ENCODE measurements at regions not wholly inside any gene's neighbourhood (a gene's known extent, or its start where the extent isn't known, plus 50 kb on each side); places are given as distances from the start of the nearest gene placed in this dataset.
"Not testable (repeated sequence)": the region's sequence is repeated elsewhere in the genome, so short reads cannot be mapped to it uniquely, and the experiment has no call there.

DNA sequence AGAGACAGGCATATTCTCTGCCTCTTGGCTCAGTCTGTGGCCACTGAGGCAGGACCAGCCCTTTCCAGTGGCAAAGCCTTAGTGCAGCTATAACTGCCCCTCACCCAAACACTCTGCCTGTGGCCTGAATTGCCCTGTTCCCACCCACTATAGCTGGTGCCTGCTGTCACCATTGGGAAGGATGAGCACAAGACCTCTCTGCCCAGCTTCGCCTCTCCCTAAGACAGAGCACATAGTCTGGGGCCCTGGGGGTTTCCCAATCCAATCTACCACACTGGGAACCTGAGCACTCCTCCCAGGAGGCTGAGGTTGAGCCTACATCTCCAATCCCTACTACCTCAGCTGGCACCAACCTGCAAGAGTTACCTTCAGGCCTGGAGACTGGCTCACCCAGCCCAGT is 670.4 kb downstream of the JRKL start:
- no peak for DNase-seq

DNA sequence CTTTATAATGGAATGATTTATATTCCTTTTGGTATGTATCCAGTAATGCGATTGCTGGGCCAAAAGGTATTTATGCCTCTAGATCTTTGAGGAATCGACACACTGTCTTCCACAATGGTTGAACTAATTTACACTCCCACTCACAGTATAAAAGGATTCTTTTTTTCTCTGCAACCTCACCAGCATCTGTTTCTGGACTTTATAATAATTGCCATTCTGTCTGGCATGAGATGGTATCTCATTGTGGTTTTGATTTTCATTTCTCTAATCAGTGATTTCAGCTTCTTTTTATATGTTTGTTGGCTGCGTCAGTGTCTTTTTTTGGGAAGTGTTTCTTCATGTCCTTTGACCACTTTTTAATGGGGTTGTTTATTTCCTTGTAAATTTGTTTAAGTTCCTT is 679.3 kb downstream of the JRKL start:
- no peak for DNase-seq

DNA sequence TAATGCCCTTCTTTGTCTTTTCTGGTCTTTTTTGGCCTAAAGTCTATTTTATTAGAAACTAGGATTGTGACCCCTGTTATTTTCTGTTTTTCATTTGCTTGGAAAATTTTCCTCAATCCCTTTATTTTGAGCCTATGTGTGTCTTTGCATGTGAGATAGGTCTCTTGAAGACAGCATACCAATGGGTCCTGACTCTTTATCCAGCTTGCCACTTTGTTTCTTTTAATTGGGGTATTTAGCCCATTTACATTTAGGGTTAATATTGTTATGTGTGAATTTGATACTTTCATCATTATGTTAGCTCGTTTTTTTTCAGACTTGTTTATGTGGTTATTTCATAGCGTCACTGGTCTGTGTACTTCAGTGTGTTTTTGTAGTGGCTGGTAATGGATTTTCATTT is 682.6 kb downstream of the JRKL start:
- DNase-seq: no peak

DNA sequence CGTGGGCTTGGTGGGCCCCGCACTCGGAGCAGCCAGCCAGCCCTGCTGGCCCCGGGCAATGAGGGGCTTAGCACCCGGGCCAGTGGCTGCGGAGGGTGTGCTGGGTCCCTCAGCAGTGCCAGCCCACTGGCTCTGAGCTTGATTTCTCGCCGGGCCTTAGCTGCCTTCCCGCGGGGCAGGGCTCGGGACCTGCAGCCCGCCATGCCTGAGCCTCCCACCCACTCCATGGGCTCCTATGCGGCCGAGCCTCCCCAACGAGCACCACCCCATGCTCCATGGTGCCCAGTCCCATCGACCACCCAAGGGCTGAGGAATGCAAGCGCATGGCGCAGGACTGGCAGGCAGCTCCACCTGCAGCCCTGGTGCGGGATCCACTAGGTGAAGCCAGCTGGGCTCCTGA is 686.9 kb downstream of the JRKL start:
- DNase-seq: not testable (repeated sequence)

DNA sequence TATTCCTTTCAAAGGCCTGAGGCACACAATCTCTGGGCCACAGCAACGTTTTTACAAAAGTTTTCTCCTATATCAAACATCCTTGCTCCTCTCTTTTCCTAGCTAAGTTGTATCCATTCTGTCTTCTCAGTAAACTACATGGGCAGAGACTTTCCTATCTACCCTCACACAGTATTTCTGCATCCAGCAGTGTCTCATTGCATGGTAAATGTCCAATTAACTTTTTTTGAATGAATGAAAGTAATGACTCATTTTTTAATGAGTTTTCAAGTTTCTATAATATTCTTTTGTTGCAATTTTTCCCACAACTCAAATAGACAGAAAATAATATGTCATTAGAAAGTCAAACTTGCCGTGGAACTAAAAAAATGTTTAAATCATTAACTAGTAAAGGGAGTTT is 688.6 kb downstream of the JRKL start:
- DNase-seq: no peak

DNA sequence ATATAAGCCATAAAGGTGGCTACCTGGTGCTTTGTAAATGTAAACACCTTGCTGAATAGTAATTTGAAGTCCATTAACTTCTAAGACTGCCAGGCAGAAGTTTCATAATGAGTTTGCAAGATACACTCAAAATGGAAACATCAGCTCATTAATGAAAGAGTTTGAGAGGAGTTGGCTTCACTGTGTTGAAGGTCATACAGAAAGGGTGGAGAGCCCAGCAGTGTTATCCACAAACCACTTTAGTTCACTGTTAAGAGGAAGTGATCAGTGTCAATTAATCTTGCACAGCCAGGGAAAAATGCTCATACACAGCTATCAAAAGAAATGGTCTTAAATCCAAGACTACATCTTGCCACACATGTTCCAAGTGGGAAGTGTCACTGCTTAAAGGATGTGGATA is 689.4 kb downstream of the JRKL start:
- DNase-seq: no peak

DNA sequence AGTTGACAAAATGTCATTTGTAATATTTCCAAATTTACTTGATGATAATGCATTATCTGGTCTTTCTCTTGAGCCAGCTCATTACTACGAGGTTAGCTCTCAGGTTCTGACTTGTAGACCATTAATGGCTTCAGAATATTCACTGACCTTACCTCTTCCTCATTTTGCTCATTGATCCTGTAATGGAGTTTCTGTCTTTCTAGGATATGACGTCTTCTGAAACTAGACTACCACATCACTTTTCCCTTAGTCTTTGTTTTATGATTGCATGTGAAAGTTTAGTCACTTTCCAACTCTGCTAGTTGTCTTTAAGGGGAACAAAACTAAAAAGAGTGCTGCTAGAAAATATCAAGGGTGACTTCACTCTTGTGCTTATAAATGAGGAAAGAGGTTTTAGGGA is 697.6 kb downstream of the JRKL start:
- no peak for DNase-seq

DNA sequence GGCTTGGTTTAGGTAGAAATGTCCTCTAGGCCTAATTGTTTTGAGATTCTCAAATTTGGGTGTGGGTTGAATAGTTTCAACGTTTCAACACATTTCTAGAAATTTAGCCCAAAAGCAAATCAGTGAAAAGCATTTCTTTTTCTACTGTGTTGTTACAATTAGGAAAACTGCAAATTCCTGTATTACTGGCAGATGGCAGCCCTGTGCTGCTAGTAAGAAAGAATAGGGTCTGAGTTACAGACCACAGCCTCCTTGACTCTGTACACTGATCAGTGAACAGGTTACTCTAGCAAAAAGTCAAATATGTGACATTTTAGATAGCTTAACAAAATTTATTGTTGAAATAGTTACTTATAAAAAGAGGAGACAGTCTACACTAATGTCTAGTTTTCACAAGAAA is 703.0 kb downstream of the JRKL start:
- no peak for DNase-seq

DNA sequence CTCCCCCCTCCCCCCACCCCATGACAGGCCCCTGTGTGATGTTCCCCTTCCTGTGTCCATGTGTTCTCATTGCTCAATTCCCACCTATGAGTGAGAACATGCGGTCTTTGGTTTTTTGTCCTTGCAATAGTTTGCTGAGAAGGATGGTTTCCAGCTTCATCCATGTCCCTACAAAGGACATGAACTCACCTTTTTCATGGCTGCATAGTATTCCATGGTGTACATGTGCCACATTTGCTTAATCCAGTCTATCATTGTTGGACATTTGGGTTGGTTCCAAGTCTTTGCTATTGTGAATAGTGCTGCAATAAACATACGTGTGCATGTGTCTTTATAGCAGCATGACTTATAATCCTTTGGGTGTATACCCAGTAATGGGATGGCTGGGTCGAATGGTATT is 712.4 kb downstream of the JRKL start:
- DNase-seq: not testable (repeated sequence)

DNA sequence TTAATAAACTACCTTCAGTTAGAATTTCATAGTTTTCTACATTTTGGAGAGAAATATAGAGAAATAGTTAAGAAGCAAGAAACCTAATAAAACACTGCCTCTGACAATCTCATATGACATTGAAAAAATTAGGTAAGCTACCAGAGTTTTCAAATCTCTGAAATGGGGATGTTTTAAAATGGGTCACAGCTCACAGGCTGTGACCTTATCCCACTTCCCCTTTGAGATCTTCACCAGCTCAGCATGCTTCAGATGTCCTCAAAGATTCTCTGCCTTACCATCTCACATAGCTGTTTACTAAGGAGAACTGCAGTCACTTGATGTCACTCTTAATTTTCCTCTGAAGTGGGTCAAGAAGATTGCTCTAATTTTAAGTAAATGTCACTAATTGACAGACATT is 717.8 kb downstream of the JRKL start:
- DNase-seq: no peak

DNA sequence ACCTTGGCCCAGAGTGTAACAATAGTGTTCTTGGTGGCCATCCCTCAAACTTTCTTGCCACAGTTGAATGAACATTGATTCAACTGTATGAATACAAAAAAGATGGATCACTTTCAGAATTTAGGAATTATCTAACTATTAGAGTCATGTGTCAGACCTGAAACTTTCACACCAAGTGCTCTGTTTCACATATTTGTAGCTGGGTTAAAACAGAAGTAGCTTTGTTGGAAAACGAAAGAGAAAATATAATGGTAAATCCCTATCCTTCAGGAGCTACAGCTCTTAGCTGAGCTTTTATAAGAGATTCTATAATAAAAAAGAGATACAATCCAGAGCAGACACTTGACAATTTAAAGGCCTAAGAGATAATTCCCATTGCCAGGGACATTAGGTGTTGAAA is 719.3 kb downstream of the JRKL start:
- no peak for DNase-seq

DNA sequence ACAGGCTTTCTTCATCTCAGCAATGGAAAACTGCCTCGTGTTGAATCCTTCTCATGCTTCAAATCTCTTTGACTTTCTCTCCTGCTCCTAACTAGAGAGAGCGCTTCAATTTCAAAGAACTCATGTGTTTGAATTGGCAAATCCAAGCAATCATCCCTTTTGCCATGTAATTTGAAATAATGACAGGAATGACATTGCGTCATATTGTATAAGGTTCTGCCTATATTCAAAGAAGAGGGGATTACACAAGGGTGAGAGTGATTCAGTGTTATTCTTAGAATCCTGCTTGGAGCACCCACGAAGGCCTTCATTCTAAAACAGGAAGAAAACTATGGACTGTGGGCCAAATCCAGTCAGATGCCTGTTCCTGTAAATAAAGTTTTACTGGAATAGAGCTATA is 720.6 kb downstream of the JRKL start:
- no peak for DNase-seq

DNA sequence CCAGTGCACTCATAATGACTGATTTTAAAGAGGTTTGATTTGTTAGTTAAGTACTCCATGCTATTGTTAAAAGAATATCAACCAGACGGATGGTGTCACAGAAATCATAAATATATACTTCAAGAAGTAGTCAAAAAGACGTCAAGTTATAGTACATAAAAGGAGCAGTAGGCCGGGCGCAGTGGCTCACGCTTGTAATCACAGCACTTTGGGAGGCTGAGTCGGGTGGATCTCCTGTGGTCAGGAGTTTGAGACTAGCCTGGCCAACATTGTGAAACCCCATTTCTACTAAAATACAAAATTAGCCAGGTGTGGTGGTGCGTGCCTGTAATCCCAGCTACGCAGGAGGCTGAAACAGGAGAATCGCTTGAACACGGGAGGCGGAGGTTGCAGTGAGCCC is 721.7 kb downstream of the JRKL start:
- no peak for DNase-seq

DNA sequence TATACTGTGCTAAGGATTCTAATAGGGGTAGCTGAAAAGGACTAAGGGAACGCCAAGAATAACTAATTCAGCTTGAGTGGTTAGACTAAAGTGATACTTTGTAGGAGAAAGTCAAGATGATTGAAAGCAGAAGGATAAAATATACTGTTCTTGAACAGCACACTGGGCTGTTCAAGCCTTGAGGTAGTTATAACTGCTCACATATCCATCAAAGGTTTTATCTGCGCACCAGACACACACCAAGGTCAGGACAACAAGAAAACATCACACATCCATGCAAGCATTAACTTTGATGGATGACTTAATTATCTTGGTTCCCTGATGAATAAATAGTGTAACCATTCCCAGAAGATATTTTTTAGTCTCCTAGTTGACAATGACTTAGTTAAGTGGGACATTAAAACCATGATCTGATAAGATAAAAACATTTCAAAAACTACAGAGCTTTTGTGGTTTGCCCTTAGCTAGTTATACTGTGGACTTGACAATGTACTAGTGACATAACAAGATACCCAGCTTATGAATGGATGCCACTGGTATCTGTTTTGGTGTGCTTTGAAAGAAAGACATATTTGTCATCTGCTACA is 728.9 kb downstream of the JRKL start:
- DNase-seq: no peak

DNA sequence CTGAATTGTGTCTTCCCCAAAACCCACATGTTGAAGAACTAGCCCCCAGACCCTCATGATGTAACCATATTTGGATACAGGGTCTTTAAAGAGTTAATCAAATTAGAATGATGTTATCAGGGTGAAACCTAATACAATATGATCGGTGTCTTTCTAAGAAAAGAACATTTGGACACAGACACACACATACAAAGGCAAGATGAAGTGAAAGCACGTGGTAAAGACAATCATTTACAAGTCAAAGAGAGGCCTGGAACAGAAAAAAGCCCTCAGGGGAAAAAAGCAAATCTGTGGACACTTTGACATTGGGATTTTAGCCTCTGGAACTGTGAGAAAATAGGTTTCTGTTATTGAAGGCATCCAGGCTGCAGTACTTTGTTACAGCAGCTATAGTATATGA is 733.4 kb downstream of the JRKL start:
- no peak for DNase-seq

DNA sequence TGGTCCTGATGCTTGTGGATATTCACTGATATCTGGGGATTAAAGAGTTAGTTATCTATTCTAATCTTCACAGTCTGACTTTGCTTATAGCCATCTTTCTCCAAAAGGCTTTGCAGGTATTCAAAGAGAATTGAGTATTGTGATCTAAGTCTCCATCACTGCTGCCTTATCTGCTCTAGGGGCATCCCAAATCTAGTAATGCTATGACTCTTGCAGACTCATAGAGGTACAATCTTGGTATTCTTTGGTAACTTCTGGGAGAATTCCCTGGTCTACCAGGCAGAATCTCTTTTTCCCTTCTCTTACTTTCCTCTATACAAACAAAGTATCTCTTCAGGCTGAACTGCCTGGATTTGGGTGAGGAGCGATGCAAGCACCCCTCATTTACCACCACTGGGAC is 746.3 kb downstream of the JRKL start:
- DNase-seq: no peak

DNA sequence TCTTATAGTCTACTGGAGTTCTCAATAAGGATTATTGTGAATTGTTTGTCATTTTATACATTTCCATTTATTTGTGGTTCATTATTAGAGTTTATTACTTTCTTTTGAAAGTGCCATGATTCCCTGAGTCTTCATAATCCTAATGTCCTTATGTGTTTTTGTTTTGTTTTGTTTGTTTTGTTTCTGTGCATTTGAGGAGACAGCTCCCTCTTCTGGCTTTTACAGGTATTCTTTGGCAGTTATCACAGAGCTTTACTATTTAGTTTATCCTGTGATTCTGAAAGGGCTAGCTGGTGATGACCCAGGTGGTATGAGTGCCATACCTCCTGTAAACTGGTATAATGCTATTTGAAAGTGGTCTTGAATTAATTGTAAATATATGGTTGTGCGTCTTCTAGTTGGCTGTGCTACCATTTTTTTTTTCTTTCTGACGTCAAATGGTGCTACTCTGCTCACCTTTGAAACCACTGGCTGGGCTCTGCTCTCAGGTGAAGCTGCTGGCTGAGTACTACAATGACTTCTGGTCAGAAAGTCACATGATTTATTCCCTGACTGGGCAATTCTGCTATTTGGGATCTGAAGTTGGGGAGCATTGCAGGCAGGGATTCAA is 751.2 kb downstream of the JRKL start:
- DNase-seq: no peak

DNA sequence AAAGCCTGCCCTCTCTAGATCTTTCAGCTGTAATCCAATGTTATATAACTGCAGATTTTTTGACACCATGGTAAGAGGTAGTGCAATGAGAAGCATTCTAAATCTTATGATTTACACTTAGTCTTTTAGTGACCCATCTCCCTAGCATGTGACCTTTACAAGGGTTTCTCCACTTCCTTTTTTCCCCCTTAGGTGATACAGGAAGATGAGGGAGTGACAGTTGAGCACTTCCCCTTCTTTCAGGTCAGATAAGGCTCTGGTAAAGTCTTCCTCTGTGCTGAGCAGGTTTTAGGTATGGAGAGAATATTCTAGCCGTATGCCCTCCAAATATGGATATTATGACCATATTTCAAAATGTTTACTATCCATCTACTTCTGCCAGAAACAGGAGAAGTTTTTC is 753.6 kb downstream of the JRKL start:
- DNase-seq: no peak

DNA sequence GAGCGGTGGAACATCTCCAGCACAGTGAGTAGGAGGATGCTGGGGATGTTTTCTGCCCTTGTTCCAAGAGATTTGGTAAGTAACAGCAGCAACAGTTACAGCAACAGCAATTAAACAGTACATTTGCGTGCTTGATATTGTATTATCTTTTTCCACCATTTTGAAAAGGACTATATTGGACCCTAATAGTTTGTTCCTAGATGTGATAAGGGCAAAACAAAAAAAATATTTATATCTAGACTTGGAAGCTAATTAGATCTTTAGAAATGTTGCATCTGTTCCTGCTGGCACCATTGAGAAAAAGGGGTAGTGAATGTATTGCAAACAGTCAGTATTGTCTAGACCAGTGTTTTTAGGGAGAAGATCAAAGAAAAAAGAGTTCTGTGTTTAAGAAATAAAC is 759.9 kb downstream of the JRKL start:
- no peak for DNase-seq

DNA sequence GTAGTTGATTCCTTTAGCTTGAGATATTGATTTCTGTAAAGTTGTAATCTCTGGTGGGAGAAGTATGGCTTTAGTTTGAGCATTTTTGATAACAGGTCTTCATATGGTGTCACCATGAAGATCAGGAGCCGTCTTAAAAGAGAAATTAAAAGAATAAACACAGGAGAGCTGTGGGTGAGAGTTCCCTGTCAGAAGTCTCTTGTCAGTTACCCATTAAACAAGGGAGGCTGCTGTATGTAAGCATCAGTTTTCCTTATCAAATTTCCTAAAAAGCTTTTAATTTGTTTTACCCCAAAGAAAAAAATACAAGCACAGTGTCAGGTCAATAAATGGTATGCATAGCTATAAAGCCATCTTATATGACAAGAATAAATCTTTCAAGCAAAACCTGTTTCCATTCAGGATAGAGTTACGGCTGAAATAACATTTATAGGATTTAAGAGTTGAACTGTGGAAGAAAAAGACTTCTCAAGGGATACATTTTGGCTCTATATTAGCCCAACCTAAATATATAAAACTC is 767.5 kb downstream of the JRKL start:
- DNase-seq: no peak

DNA sequence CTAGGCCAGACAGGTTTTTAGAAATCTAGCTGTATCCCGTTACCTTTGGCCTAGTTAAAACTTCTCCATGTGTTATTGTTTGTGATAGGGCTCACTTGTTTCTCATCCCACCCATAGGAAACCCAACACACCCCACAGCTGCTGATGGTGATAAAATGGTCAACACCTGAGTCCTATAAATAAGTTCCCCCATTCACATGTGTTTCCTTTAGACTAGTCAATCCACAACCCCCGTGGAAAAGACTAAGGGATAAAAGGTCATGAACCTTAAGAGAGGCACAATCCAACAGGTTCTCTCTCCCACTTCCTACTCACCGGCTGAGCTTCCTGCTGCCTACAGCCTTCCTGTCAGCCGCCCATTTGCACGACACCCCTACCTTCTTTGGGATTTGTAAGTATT is 768.4 kb downstream of the JRKL start:
- no peak for DNase-seq

DNA sequence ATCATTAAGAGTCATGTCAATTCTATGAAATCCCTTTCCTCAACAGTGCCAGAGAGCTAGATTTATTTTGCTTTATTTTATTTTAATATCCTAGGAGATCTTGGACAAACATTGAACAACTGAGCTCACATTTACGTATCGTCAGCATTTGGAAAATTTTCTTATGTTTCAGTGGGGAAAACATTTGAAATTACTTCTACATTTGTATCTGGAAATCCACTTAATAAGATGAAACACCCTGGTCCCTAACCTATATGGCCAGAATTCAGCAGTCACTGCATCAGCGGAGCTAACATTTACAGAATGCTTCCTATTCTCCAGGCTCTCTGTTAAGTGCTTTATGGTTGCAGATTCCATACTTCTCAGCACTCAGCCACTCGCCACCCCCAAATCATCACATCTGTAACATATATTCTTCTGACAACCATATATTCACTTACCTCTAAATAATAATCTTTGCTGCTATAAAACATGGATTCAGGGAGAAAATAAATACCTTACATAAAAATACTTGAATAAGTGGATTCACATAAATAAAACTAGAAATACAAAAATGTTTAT is 773.9 kb downstream of the JRKL start:
- DNase-seq: no peak

DNA sequence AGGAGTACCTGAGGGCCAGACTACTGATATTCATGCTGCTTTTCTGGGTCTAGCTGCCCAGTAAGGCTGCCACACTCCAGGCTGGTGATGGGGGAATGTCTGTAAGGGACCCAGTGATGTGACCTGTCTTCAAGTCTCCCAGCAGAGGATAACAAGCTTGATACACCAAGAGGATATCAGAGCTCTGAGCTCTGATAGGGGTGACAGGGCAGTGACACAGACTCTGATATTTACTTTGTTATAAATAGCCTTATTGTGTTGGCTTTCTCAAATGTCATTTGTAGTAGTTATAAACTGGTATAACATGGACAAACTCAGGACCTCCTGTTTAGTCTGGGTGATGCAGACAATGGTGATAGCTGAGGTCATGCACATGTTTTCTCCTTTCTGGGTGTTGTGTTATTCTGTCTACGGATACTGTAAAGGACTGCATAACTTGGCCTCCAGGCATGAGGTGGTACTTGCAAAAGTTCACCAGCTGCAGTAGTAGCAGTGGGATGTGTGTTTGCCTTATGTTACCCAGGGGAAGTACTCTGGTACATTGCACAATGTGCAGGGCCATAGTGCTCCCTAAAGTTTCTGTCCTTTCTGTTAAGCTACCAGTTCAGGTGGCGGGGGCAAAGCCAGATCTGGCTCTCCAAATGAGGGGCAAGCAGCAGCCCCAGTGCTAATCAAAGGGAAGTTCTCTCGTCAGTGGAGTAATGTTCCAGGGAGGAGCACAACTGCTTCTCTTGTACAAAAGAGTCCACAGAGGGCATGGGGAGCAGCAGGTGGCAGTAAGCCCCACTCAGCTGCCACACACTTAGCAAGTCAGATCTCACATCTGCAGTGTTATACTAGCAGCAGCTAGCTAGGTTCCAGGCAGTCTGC is 812.2 kb downstream of the JRKL start:
- DNase-seq: no peak
